Liver (tissue), 3 donors: ENCODE measurements at regions not wholly inside any gene's neighbourhood (a gene's known extent, or its start where the extent isn't known, plus 50 kb on each side); places are given as distances from the start of the nearest gene placed in this dataset.

Source experiments
- EGR1 ChIP-seq, 2 donors: IDR thresholded peaks; 2 replicates each; pipeline ENCODE4 v1.6.1; 2016 to 2018; ENCODE audit warnings: antibody characterized with exemption in 2 of 2, low read depth in 2 of 2
- FOXA1 ChIP-seq: IDR thresholded peaks from 2 replicates; pipeline ENCODE4 v1.6.1; 2016; ENCODE audit warnings: antibody characterized with exemption
- GABPA ChIP-seq, 2 donors: IDR thresholded peaks in 1 of 2; conservative IDR thresholded peaks in 1 of 2; 2 replicates each; pipeline ENCODE4 v1.6.1; 2016; ENCODE audit warnings: antibody characterized with exemption in 2 of 2, mild to moderate bottlenecking in 1 of 2, moderate library complexity in 1 of 2
- HNF4A ChIP-seq, 2 donors: conservative IDR thresholded peaks; 2 replicates each; pipeline ENCODE4 v1.6.1; 2016; ENCODE audit warnings: antibody characterized with exemption in 2 of 2, mild to moderate bottlenecking in 2 of 2
- JUND ChIP-seq, 2 donors: IDR thresholded peaks; 2 replicates each; pipeline ENCODE4 v1.6.1; 2016; ENCODE audit warnings: antibody characterized with exemption in 2 of 2
- NR2F2 ChIP-seq: IDR thresholded peaks from 2 replicates; pipeline ENCODE4 v1.6.1; 2016; ENCODE audit warnings: antibody characterized with exemption
- RXRA ChIP-seq, 2 donors: IDR thresholded peaks; 2 replicates each; pipeline ENCODE4 v1.6.1; 2017 to 2018; ENCODE audit warnings: antibody characterized with exemption in 2 of 2, mild to moderate bottlenecking in 1 of 2
- SP1 ChIP-seq: IDR thresholded peaks from 2 replicates; pipeline ENCODE4 v1.6.1; 2018; ENCODE audit warnings: antibody characterized with exemption, mild to moderate bottlenecking
- TAF1 ChIP-seq: conservative IDR thresholded peaks from 2 replicates; pipeline ENCODE4 v1.6.1; 2016; ENCODE audit warnings: antibody characterized with exemption, mild to moderate bottlenecking
- YY1 ChIP-seq: IDR thresholded peaks from 2 replicates; pipeline ENCODE4 v1.6.1; 2016; ENCODE audit warnings: antibody characterized with exemption, mild to moderate bottlenecking
- TF ChIP-seq, protein P1 (sequence below): fragments of 150-350 bp; IDR thresholded peaks from 2 replicates; pipeline ENCODE4 v1.5.1; 2017; ENCODE audit warnings: improper control_type of control experiment, low read depth, low read length; ENCODE audit not compliant: missing input control
- TF ChIP-seq, protein P2 (sequence below): IDR thresholded peaks from 2 replicates; pipeline ENCODE4 v1.6.1; 2016; ENCODE audit warnings: antibody characterized with exemption
- TF ChIP-seq, protein P3 (sequence below): IDR thresholded peaks from 2 replicates; pipeline ENCODE4 v1.6.1; 2016; ENCODE audit warnings: antibody characterized with exemption
- TF ChIP-seq, protein P4 (sequence below): IDR thresholded peaks from 2 replicates; pipeline ENCODE4 v1.6.1; 2016; ENCODE audit warnings: antibody characterized with exemption, mild to moderate bottlenecking
- donor health status: healthy.
- donor health status: healthy.

DNA sequence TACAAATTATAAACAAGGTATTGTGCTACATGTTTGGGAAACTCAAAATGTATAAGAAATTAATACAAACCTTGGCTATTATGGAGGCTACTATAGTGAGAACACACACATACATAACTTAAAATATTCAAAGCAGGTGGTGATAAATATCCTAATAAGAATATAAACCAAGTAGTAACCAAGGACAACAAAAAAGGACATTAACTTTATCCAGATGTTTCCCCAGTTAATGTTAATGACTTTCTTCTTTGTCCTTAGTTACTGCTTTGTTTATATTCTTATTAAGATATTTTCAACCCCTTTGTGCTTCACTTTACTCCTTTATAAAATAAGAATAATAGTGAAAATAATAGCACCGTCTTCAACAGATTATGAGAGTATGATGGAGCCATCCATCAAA is 241.6 kb downstream of the CALCRL start:
- TF ChIP-seq, protein P1, sequence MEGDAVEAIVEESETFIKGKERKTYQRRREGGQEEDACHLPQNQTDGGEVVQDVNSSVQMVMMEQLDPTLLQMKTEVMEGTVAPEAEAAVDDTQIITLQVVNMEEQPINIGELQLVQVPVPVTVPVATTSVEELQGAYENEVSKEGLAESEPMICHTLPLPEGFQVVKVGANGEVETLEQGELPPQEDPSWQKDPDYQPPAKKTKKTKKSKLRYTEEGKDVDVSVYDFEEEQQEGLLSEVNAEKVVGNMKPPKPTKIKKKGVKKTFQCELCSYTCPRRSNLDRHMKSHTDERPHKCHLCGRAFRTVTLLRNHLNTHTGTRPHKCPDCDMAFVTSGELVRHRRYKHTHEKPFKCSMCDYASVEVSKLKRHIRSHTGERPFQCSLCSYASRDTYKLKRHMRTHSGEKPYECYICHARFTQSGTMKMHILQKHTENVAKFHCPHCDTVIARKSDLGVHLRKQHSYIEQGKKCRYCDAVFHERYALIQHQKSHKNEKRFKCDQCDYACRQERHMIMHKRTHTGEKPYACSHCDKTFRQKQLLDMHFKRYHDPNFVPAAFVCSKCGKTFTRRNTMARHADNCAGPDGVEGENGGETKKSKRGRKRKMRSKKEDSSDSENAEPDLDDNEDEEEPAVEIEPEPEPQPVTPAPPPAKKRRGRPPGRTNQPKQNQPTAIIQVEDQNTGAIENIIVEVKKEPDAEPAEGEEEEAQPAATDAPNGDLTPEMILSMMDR, result no peak
- TF ChIP-seq TAF1 (no peak), YY1 (no peak), GABPA (IDR thresholded peaks at IDR 0.05 in 1 of 2, conservative IDR thresholded peaks at IDR 0.05 in 1 of 2) (no peak), SP1 (no peak), RXRA (IDR thresholded peaks at IDR 0.05) (no peak), FOXA1 (no peak), JUND (IDR thresholded peaks at IDR 0.05) (no peak), NR2F2 (no peak), EGR1 (IDR thresholded peaks at IDR 0.05; ENCODE audit: low read depth in 2 of 2) (no peak), HNF4A (conservative IDR thresholded peaks at IDR 0.05) (no peak)
- TF ChIP-seq, protein P2, sequence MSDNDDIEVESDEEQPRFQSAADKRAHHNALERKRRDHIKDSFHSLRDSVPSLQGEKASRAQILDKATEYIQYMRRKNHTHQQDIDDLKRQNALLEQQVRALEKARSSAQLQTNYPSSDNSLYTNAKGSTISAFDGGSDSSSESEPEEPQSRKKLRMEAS, result no peak
- TF ChIP-seq, protein P3, sequence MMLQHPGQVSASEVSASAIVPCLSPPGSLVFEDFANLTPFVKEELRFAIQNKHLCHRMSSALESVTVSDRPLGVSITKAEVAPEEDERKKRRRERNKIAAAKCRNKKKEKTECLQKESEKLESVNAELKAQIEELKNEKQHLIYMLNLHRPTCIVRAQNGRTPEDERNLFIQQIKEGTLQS, result no peak
- TF ChIP-seq, protein P4, sequence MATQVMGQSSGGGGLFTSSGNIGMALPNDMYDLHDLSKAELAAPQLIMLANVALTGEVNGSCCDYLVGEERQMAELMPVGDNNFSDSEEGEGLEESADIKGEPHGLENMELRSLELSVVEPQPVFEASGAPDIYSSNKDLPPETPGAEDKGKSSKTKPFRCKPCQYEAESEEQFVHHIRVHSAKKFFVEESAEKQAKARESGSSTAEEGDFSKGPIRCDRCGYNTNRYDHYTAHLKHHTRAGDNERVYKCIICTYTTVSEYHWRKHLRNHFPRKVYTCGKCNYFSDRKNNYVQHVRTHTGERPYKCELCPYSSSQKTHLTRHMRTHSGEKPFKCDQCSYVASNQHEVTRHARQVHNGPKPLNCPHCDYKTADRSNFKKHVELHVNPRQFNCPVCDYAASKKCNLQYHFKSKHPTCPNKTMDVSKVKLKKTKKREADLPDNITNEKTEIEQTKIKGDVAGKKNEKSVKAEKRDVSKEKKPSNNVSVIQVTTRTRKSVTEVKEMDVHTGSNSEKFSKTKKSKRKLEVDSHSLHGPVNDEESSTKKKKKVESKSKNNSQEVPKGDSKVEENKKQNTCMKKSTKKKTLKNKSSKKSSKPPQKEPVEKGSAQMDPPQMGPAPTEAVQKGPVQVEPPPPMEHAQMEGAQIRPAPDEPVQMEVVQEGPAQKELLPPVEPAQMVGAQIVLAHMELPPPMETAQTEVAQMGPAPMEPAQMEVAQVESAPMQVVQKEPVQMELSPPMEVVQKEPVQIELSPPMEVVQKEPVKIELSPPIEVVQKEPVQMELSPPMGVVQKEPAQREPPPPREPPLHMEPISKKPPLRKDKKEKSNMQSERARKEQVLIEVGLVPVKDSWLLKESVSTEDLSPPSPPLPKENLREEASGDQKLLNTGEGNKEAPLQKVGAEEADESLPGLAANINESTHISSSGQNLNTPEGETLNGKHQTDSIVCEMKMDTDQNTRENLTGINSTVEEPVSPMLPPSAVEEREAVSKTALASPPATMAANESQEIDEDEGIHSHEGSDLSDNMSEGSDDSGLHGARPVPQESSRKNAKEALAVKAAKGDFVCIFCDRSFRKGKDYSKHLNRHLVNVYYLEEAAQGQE, result no peak
